PC-3 (cell line): ENCODE measurements at regions not wholly inside any gene's neighbourhood (a gene's known extent, or its start where the extent isn't known, plus 50 kb on each side); places are given as distances from the start of the nearest gene placed in this dataset.
A peak's percentile ranks its signal among the peaks of the same experiment; 100 is the strongest.
"Not testable (repeated sequence)": the region's sequence is repeated elsewhere in the genome, so short reads cannot be mapped to it uniquely, and the experiment has no call there.

ENCODE experiments used
- ATAC-seq: fragments of 200-7000 bp; cut with Tn5 transposase; 2 replicates; pipeline ENCODE4 v1.9.1; 2020; ENCODE audit warnings: mild to moderate bottlenecking, moderate library complexity
- BruUV-seq: library from RNA; stranded (reverse); fragments of 400-500 nt; replicated peaks from 2 replicates; lab custom pipeline; 2021; lab: Mats Ljungman, UMichigan
- CTCF ChIA-PET: fragments of 300-600 bp; sonication (Branson Sonifier 250); formaldehyde crosslinking; loops from one replicate; lab custom pipeline; 2022; ENCODE audit warnings: antibody characterized with exemption; lab: Charles Lee
- POLR2A ChIA-PET: fragments of 300-600 bp; sonication (Branson Sonifier 250); formaldehyde crosslinking; loops from one replicate; lab custom pipeline; 2022; ENCODE audit warnings: antibody characterized with exemption; ENCODE audit not compliant: unreplicated experiment; lab: Charles Lee
- DNase-seq: peaks from one replicate; pipeline ENCODE4 v3.0.0-alpha.2; 2015
- H2AFZ ChIP-seq: fragments of 300-600 bp; sonication (generic); 2 replicates; pipeline ENCODE4 v1.6.0; 2016; ENCODE audit warnings: antibody characterized with exemption, low read length
- H3F3A ChIP-seq: fragments of 300-600 bp; sonication (generic); one replicate; pipeline ENCODE4 v1.6.0; 2017; ENCODE audit warnings: antibody characterized with exemption, low read length, control low read depth, mild to moderate bottlenecking; ENCODE audit not compliant: unreplicated experiment
- H3K27ac ChIP-seq: fragments of 300-600 bp; sonication (generic); 2 replicates; pipeline ENCODE4 v1.5.1; 2016; ENCODE audit warnings: mild to moderate bottlenecking, low read length
- H3K27me3 ChIP-seq: fragments of 300-600 bp; sonication (generic); 2 replicates; pipeline ENCODE4 v1.6.1; 2016; ENCODE audit warnings: low read length, mixed read lengths
- H3K36me3 ChIP-seq: fragments of 300-600 bp; sonication (generic); 2 replicates; pipeline ENCODE4 v1.6.1; 2016; ENCODE audit warnings: low read depth, mixed run types, low read length, mixed read lengths
- H3K4me1 ChIP-seq: fragments of 300-600 bp; sonication (generic); 2 replicates; pipeline ENCODE4 v1.5.1; 2016; ENCODE audit warnings: low read length; ENCODE audit not compliant: insufficient read depth
- H3K4me2 ChIP-seq: fragments of 300-600 bp; sonication (generic); 2 replicates; pipeline ENCODE4 v1.6.0; 2016; ENCODE audit warnings: low read length
- H3K4me3 ChIP-seq: fragments of 300-600 bp; sonication (generic); 2 replicates; pipeline ENCODE4 v1.5.1; 2016; ENCODE audit warnings: mild to moderate bottlenecking, low read length, mixed read lengths
- H3K79me2 ChIP-seq: fragments of 300-600 bp; sonication (generic); 2 replicates; pipeline ENCODE4 v1.6.1; 2017; ENCODE audit warnings: low read length, mixed read lengths
- H3K9ac ChIP-seq: fragments of 300-600 bp; sonication (generic); 2 replicates; pipeline ENCODE4 v1.6.0; 2016; ENCODE audit warnings: mild to moderate bottlenecking, low read length
- H3K9me2 ChIP-seq: fragments of 300-600 bp; sonication (generic); replicated peaks from 2 replicates; pipeline ENCODE4 v1.6.1; 2016; ENCODE audit warnings: mixed run types, low read length, mixed read lengths
- H3K9me3 ChIP-seq: fragments of 300-600 bp; sonication (generic); 2 replicates; pipeline ENCODE4 v1.6.1; 2016; ENCODE audit warnings: low read length, mixed read lengths
- H4K20me1 ChIP-seq: fragments of 300-600 bp; sonication (generic); 2 replicates; pipeline ENCODE4 v1.6.1; 2016; ENCODE audit warnings: low read length, mixed read lengths
- CTCF ChIP-seq: fragments of 300-600 bp; sonication (generic); conservative IDR thresholded peaks from 2 replicates; pipeline ENCODE4 v1.5.1; 2017; ENCODE audit warnings: antibody characterized with exemption, low read depth, mild to moderate bottlenecking, low read length
- EZH2 ChIP-seq: fragments of 300-600 bp; sonication (generic); IDR thresholded peaks from one replicate; pipeline ENCODE4 v1.6.1; 2017; ENCODE audit warnings: antibody characterized with exemption, mild to moderate bottlenecking, low read length; ENCODE audit not compliant: unreplicated experiment
- EZH2phosphoT487 ChIP-seq: fragments of 300-600 bp; sonication (generic); IDR thresholded peaks from 2 replicates; pipeline ENCODE4 v1.6.1; 2018; ENCODE audit warnings: mild to moderate bottlenecking, antibody characterized with exemption, low read length, borderline replicate concordance
- intact Hi-C: fragments of 100-400 bp; cut with micrococcal nuclease; formaldehyde crosslinking; loops from 2 replicates; pipeline ENCODE4 v1.9.0; 2023

GRCh38 chr10:77726301-77726700, 88.7 kb upstream of the KCNMA1 start:
- H3K4me3 ChIP-seq: no peak overlapping the region
- no TSS peak for BruUV-seq
- ChIA-PET CTCF (no interaction called here), POLR2A (interaction anchor here (0.6 kb wide), 1 partner anchor 342 kb away, joined by 4 read pairs; no protein-coding TSS in a partner anchor)
- H4K20me1 ChIP-seq: no peaks in the 10 kb centered on the region
- H3K9ac ChIP-seq: no peak overlapping the region
- H3K27me3 ChIP-seq: no peaks in the 10 kb centered on the region
- intact Hi-C loops: no loop called here
- DNase-seq (no peak), ATAC-seq (no peak)
- no peaks in the 10 kb centered on the region for H3K9me2 ChIP-seq
- H3K36me3 ChIP-seq: no peaks in the 10 kb centered on the region
- H2AFZ ChIP-seq: no peak overlapping the region
- no peaks in the 10 kb centered on the region for H3K4me1 ChIP-seq
- H3F3A ChIP-seq: no peaks in the 10 kb centered on the region
- H3K4me2 ChIP-seq: no peak overlapping the region
- no peak overlapping the region for H3K27ac ChIP-seq
- H3K9me3 ChIP-seq: no peaks in the 10 kb centered on the region
- no peaks in the 10 kb centered on the region for H3K79me2 ChIP-seq
- TF ChIP-seq CTCF (no peak), EZH2 (no peak), EZH2phosphoT487 (no peak)

- POLR2A ChIA-PET: no interaction called here
- CTCF ChIA-PET: interaction anchor here (0.7 kb wide), 1 partner anchor 13 kb away, joined by 3 read pairs; no protein-coding TSS in a partner anchor
- Histone ChIP-seq H3K4me2 (no peak overlapping the region), H2AFZ (no peak overlapping the region), H3K36me3 (no peaks in the 10 kb centered on the region), H3K9me2 (no peaks in the 10 kb centered on the region), H3K9me3 (no peaks in the 10 kb centered on the region), H3K9ac (no peak overlapping the region), H3K4me3 (no peak overlapping the region), H3F3A (no peaks in the 10 kb centered on the region), H3K79me2 (no peaks in the 10 kb centered on the region), H3K27me3 (no peaks in the 10 kb centered on the region), H3K27ac (no peak overlapping the region), H4K20me1 (no peaks in the 10 kb centered on the region), H3K4me1 (no peaks in the 10 kb centered on the region; the same call in 1 of the 2 replicates)
- no peak for TF ChIP-seq EZH2phosphoT487
- TF ChIP-seq CTCF: no peak
- TF ChIP-seq EZH2: no peak
- no peak for DNase-seq
- ATAC-seq: no peak
- intact Hi-C loops: no loop called here
- BruUV-seq: no TSS peak
These were observed 87.2 kb upstream of the KCNMA1 start for GRCh38 chr10:77724820-77725219.

GRCh38 chr10:77723376-77723775, 85.8 kb upstream of the KCNMA1 start:
- Histone ChIP-seq H3K79me2 (no peaks in the 10 kb centered on the region), H2AFZ (no peak overlapping the region), H3K4me1 (peaks cover under 1% of the 10 kb centered on the region; the same call in 1 of the 2 replicates), H3K9me2 (no peaks in the 10 kb centered on the region), H4K20me1 (no peaks in the 10 kb centered on the region), H3K27ac (no peak overlapping the region), H3K27me3 (no peaks in the 10 kb centered on the region), H3K36me3 (no peaks in the 10 kb centered on the region), H3K4me2 (no peak overlapping the region), H3K9ac (no peak overlapping the region), H3F3A (no peaks in the 10 kb centered on the region), H3K4me3 (no peak overlapping the region), H3K9me3 (no peaks in the 10 kb centered on the region)
- DNase-seq (no peak), ATAC-seq (no peak)
- no peak for TF ChIP-seq EZH2
- no peak for TF ChIP-seq CTCF
- TF ChIP-seq EZH2phosphoT487: no peak
- no TSS peak for BruUV-seq
- POLR2A ChIA-PET: no interaction called here
- CTCF ChIA-PET: interaction anchor here (0.7 kb wide), 1 partner anchor 23 kb away, joined by 3 read pairs; no protein-coding TSS in a partner anchor
- intact Hi-C loops: no loop called here

GRCh38 chr10:77722956-77723355, 85.3 kb upstream of the KCNMA1 start:
- H3K27ac ChIP-seq, intact Hi-C loops, ATAC-seq, H3K27me3 ChIP-seq, H4K20me1 ChIP-seq, H3F3A ChIP-seq, BruUV-seq, H3K9me3 ChIP-seq, H3K4me3 ChIP-seq, H3K4me1 ChIP-seq, H2AFZ ChIP-seq, H3K79me2 ChIP-seq, H3K36me3 ChIP-seq, H3K4me2 ChIP-seq, POLR2A ChIA-PET, H3K9me2 ChIP-seq, H3K9ac ChIP-seq: not testable (repeated sequence)
- CTCF ChIA-PET: interaction anchor here (0.7 to 2.0 kb wide), 3 partner anchors 23 to 554 kb away, joined by 3 to 7 read pairs (median 7); no protein-coding TSS in a partner anchor
- DNase-seq: peak; percentile 45
